HAP-1 (cell line): ENCODE measurements at regions not wholly inside any gene's neighbourhood (a gene's known extent, or its start where the extent isn't known, plus 50 kb on each side); places are given as distances from the start of the nearest gene placed in this dataset.
"Not testable (repeated sequence)": the region's sequence is repeated elsewhere in the genome, so short reads cannot be mapped to it uniquely, and the experiment has no call there.

ENCODE experiments used
- DNase-seq, 2 experiments: peaks; one replicate each; pipeline ENCODE4 v3.0.0-alpha.2; 2016 to 2020; ENCODE audit warnings: low spot score in 2 of 2
- H3K27me3 ChIP-seq: fragments of 250-450 bp; sonication (Bioruptor Pico); 2 replicates; pipeline ENCODE4 v1.5.1; 2020; ENCODE audit warnings: low read depth, mild to moderate bottlenecking, moderate library complexity
- H3K36me3 ChIP-seq: fragments of 250-450 bp; sonication (Bioruptor Pico); replicated peaks from 2 replicates; pipeline ENCODE4 v1.5.1; 2020; ENCODE audit warnings: mild to moderate bottlenecking
- H3K4me1 ChIP-seq: fragments of 250-450 bp; sonication (Bioruptor Pico); 2 replicates; pipeline ENCODE4 v1.5.1; 2020; ENCODE audit warnings: mild to moderate bottlenecking
- H3K4me3 ChIP-seq: fragments of 250-450 bp; sonication (Bioruptor Pico); 2 replicates; pipeline ENCODE4 v1.5.1; 2020; ENCODE audit warnings: mild to moderate bottlenecking, moderate library complexity
- H3K9me3 ChIP-seq: fragments of 250-450 bp; sonication (Bioruptor Pico); 2 replicates; pipeline ENCODE4 v1.5.1; 2020; ENCODE audit warnings: mild to moderate bottlenecking, moderate library complexity
- in situ Hi-C: fragments of 300-500 bp; cut with MboI; formaldehyde crosslinking; loops from 3 replicates; pipeline ENCODE4 v1.14.3; 2020; ENCODE audit warnings: low sequenced_read_pairs, inconsistent platforms, mixed read lengths

DNA sequence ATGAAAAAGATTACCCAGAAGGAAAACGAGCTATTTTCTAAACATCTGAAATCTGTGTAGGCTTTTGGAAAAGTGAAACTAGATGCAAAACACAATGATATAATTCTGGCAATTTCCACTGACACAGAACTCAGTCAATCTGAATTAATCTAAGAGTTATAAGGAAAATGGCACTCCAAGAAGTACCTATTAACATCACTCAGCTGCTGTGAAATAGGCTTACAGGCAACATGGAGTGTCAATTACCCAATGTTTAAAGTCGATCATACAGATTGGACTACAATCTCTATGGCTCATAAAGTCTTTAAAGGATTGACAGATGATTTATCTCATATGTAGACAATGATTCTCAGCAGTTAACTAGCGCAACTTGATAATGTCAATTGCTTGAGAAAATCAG lies 120.9 kb downstream of the CCDC74A start:
- H3K27me3 ChIP-seq, H3K9me3 ChIP-seq, H3K4me3 ChIP-seq, in situ Hi-C loops, DNase-seq, H3K4me1 ChIP-seq, H3K36me3 ChIP-seq: not testable (repeated sequence)

DNA sequence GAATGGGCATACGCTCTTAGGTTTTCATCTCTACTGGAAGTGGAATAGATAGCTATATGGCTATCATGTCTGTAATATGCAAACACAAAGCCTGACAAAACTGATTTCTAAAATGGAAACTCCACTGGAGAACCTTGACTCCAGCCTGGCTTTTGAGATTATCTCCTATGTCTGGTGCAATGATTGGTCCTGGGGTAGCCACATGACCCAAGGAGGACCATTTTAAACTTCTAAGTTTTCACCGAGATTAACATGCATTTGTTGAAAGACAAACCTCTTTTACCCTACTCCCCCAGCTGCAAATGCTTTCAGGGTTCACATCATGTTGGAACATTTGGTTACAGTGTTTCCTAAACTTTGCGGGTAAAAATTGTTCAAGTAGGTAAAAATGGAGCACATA lies 124.6 kb downstream of the CCDC74A start:
- in situ Hi-C loops: loop anchor here (25.0 kb wide), 1 partner anchor 515 kb away; no protein-coding TSS in a partner anchor
- H3K9me3 ChIP-seq, H3K4me3 ChIP-seq, H3K4me1 ChIP-seq, H3K27me3 ChIP-seq, DNase-seq, H3K36me3 ChIP-seq: not testable (repeated sequence)

DNA sequence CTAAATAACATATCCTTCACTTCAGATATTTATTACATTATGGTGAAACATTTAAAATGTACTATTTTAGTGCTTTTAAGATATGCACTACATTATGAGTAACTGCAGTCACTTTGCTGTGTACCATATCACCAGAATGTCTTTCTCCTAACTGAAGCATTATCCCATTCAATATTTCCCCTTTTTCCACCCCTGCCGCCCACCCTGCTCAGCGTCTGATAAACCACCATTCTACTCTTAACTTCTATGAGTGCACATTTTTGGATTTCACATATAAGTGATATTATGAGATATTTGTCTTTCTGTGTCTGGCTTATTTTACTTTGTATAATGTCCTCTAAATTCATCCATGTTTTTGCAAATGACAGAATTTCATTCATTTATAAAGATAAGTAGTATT lies 126.4 kb downstream of the CCDC74A start:
- not testable (repeated sequence) for H3K27me3 ChIP-seq, DNase-seq, H3K4me3 ChIP-seq, H3K9me3 ChIP-seq, H3K4me1 ChIP-seq, H3K36me3 ChIP-seq
- in situ Hi-C loops: loop anchor here (25.0 kb wide), 1 partner anchor 517 kb away; no protein-coding TSS in a partner anchor

DNA sequence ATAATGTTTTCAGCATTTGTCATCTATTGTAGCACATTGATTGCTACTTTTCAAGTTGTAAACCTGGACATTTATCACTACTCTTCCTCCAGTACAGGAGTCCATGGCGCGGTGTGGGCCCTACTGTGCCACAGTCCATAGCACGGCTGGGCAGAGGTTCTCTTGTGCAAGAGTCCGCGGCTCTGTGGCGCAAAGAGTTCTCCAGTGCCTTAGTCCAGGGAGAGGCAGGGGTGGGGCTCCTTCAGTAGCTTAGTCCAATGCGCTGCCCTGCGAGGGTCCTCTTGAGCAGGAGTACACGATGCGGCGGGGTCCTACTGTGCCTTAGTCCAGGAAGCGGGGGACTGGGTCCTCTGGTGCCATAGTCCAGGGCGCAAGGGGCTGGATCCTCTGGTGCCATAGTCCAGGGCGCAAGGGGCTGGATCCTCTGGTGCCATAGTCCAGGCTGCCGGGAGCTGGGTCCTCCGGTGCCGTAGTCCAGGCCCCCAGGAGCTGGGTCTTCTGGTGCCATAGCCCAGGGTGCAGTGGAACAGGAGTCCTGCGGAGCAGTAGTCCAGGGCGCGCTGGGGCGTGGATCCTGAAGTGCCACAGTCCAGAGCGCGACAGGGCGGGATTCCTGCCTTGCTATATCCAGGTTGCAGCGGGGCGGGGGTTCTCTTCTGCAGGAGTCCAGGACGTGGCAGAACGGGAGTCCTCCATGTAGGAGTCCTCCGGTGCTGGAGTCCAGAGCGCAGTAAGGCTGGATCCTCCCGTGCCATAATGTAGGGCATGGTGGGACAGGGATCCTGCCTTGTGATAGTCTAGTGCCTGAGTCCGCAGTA lies 129.3 kb downstream of the CCDC74A start:
- in situ Hi-C loops: loop anchor here (25.0 kb wide), 1 partner anchor 520 kb away; no protein-coding TSS in a partner anchor
- Histone ChIP-seq H3K9me3 (no peaks in the 10 kb centered on the region), H3K4me1 (no peaks in the 10 kb centered on the region), H3K4me3 (no peak overlapping the region), H3K27me3 (no peaks in the 10 kb centered on the region), H3K36me3 (no peaks in the 10 kb centered on the region)
- DNase-seq: no peak

DNA sequence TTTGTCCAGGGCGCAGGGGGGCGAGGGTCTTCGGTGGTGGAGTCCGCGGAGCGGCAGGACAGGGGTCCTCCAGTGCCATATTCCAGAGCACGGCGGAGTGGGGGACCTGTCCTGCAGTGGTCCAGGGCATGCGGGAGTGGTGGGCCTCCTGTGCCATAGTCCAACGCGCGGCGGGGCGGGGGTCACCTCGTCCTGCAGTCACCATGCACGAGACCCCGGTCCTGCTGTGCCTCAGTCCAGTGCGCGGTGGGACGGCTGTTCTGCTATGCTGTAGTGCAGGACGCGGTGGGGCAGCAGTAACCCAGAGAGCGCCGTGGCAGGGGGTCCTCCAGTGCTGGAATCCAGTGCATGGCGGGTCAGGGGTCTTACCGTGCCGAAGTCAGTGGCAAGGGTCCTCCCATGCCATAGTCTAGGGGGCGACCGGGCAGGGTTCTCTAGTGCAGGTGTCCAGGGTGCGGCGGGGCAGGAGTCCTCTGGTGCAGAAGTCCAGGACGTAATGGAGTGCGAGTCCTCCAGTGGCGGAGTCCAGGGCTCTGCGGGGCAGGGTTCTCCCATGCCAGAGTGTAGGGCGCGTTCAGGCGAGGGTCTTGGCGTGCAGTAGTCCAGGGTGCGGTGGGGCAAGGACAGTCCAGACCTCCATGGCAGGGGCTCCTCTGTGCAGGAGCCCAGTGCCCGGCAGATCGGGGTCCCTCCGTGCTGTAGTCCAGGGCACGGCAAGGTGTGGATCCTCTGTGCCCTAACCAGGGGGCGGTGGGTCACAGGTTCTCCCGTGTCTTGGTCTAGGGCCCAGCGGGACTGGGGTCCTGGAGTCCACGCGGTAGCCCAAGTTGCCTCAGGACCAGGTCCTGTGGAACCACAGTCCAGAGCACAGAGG lies 130.4 kb downstream of the CCDC74A start:
- Histone ChIP-seq H3K9me3 (no peaks in the 10 kb centered on the region), H3K4me3 (no peak overlapping the region), H3K36me3 (no peaks in the 10 kb centered on the region), H3K4me1 (no peaks in the 10 kb centered on the region), H3K27me3 (no peaks in the 10 kb centered on the region)
- DNase-seq: no peak
- in situ Hi-C loops: loop anchor here (25.0 kb wide), 1 partner anchor 521 kb away; no protein-coding TSS in a partner anchor

DNA sequence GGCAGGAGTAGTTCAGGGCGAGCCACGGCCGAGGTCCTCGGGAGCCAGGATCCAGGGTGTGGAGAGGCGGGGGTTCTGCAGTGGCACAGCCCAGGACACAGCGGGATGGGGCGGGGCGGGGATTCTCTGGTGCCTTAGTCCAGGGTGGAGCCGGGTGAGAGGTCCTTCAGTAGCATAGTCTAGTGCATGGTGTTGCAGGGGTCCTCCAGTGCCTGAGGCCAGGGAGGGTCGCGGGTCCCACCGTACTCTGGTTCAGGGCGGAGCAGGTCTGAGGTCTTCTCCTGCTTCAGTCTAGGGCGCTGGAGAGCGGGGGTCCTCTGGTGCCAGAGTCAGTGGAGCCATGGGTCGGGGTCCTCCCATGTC lies 131.1 kb downstream of the CCDC74A start:
- no peaks in the 10 kb centered on the region for H3K27me3 ChIP-seq
- DNase-seq: no peak
- no peaks in the 10 kb centered on the region for H3K9me3 ChIP-seq
- no peak overlapping the region for H3K4me3 ChIP-seq
- in situ Hi-C loops: loop anchor here (25.0 kb wide), 1 partner anchor 521 kb away; no protein-coding TSS in a partner anchor
- H3K4me1 ChIP-seq: no peaks in the 10 kb centered on the region
- H3K36me3 ChIP-seq: no peaks in the 10 kb centered on the region

DNA sequence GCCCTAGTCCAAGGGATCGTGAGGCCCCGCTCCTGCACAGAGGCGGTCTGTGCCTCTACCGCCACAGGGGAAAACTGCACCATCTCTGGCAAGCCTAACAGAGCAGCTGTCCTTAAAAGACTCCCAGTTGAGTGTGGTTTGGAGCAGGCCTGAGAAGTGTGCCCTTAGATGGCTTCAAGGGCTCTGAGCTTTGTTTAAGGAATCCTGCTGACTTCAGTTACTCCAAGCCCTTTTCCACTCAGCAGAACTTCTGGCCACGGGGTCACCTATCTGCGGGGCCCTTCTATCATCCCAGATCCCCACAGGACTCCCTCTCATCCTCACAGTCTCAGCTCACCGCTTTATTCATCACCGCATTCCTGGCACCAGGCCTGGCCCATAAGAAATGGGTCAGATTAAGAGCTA lies 131.5 kb downstream of the CCDC74A start:
- no peak for DNase-seq
- Histone ChIP-seq H3K4me1 (no peaks in the 10 kb centered on the region), H3K36me3 (no peaks in the 10 kb centered on the region), H3K27me3 (no peaks in the 10 kb centered on the region), H3K9me3 (no peaks in the 10 kb centered on the region), H3K4me3 (no peak overlapping the region)
- in situ Hi-C loops: loop anchor here (25.0 kb wide), 1 partner anchor 522 kb away; no protein-coding TSS in a partner anchor

DNA sequence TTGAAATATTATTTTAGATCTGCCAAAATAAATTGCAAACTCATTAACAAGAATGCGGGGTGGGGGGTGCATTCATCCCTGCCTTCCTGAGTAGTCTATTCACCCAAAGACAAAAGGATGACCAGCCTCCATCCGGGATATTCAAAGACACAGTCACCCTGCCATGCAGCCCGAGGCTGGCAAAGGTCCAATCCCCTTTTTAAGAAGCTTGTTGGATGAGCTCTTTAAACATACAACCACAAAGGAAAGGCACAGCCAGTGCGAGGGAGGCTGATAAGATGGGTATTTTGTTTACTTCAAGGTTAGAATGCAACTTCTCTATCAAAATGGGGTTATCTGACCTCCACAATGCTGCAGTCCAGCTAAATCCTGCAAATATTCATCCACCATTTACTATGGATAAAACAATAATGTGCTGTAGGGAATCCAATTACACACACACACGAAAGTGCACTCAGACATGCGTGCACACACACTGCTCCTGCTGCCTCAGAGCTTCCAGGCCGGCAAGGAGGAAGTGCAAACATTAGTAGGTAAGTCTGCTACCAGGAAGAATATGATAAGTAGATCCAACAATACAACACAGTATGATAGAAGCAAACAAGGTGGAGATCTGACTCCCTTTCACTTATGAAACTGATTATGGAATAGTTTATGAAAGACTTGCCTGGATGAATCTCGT lies 133.6 kb downstream of the CCDC74A start:
- H3K4me3 ChIP-seq, DNase-seq, H3K27me3 ChIP-seq, H3K36me3 ChIP-seq, H3K9me3 ChIP-seq, H3K4me1 ChIP-seq: not testable (repeated sequence)
- in situ Hi-C loops: loop anchor here (25.0 kb wide), 1 partner anchor 524 kb away; no protein-coding TSS in a partner anchor

DNA sequence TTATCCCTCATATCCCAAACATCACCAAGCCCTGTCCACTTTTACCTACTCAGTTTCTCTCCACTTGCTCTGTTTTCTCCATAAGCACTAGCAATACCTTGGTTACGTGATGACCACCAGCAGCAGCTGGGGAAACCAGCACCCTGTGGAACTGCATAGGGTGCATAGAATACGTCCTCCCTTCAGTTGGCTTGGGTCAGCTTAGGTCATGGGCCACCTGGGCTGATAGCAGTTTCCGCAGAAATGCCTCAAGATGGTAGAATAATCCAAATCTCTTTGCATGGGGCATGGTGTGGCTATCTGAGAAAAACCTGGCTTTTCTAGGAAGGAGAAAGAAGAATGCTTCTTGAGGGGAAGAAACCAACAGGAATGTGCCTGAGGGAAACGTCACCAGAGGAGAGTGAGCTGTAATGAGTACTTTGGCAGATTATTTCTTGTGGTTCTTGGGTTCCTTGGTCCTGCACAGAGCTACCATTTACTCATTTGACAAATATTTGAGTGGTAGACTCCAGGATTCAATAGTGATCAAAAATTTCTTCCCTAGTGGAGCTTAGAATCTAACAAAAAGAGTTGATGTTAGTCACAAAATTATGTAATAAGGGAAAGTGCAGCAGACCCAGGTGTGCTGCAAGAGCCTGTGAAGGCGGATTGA lies 134.3 kb downstream of the CCDC74A start:
- DNase-seq, H3K4me3 ChIP-seq, H3K4me1 ChIP-seq, H3K9me3 ChIP-seq, H3K27me3 ChIP-seq, H3K36me3 ChIP-seq: not testable (repeated sequence)
- in situ Hi-C loops: loop anchor here (25.0 kb wide), 1 partner anchor 525 kb away; no protein-coding TSS in a partner anchor

DNA sequence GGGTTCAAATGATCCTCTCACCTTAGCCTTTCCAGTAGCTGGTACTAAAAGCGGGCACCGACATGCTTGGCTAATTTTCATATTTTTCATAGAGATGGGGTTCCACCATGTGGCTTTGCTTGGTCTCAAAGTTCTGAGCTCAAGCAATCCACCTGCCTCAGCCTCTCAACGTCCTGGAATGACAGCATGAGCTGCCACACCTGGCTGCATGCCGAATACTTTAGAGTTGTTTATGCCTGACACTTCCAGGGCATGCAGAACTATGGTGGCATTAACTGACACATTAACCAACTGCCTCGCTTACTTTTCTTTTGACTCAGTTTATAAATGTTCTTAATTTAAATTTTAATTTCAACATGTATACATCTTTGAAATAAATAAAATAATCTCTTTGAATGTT lies 135.8 kb downstream of the CCDC74A start:
- H3K9me3 ChIP-seq, H3K4me3 ChIP-seq, H3K27me3 ChIP-seq, H3K4me1 ChIP-seq, H3K36me3 ChIP-seq, DNase-seq: not testable (repeated sequence)
- in situ Hi-C loops: loop anchor here (25.0 kb wide), 1 partner anchor 526 kb away; no protein-coding TSS in a partner anchor

DNA sequence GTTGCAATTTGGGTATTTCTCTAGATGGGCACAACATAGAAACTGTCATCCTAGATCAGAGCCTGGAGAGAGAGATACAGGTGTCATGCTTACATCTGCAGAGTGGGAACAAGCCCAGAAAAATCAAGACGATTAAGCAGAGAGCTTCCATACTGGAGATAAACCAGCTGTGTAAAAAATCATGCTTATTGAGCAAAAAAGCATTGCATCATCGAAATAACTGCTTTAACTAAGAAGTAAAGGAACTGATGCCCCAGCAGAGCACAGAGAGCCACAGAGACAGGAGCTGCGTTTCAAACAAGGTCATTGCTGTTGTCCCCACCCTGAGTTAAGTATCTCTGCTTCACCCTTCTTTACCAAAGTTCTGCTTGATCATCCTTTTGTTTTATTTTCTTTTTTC lies 138.0 kb downstream of the CCDC74A start:
- not testable (repeated sequence) for H3K4me3 ChIP-seq, H3K4me1 ChIP-seq, H3K9me3 ChIP-seq, H3K27me3 ChIP-seq, H3K36me3 ChIP-seq, DNase-seq
- in situ Hi-C loops: loop anchor here (25.0 kb wide), 1 partner anchor 528 kb away; no protein-coding TSS in a partner anchor

DNA sequence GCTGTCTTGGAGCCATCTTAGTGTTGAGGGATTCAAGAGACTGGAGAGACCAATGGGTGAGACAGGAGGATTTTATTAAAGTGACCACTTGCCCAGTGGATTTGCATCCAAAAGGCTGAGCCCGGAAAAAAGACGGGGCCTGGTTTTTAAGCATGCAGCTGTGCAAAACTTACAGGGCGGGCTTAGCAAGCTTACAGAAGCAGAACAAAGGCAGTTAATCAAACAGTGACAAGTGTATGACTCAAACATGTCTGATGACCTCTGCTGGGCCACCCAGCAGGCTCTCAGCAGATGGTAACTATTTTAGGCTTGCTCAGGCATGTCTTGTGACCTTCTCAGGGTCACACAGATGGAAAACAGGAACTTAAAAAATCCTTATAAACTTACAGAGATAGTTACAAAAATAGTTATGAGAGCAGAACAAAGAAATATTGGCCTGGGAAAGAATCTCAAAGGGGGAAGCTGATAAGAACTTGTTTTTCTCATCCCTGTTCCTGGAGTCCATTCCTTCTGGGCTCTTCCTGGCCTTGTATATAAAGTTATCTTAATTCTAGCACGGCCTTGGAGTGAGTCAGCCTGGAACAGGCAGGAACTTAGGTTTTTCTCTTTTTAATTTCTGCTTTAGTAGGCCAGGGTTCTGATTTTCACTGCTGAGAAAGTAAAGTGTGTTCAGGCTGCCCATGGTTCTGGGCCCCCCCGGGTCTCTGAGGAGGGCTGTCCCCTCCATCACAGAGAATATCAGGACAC lies 141.3 kb downstream of the CCDC74A start:
- not testable (repeated sequence) for H3K27me3 ChIP-seq, H3K4me1 ChIP-seq, DNase-seq, H3K9me3 ChIP-seq, H3K36me3 ChIP-seq, H3K4me3 ChIP-seq
- in situ Hi-C loops: loop anchor here (25.0 kb wide), 1 partner anchor 532 kb away; no protein-coding TSS in a partner anchor
